ENCODE measurements at regions not wholly inside any gene's neighbourhood (a gene's known extent, or its start where the extent isn't known, plus 50 kb on each side); places are given as distances from the start of the nearest gene placed in this dataset.

GRCh38 chr2:138190999-138191398 lies 226.7 kb downstream of the HNMT start:
- no peak overlapping the region for H3K4me2 ChIP-seq (ENCODE audit: insufficient read depth, low read length)
- no peak overlapping the region for H3K9ac ChIP-seq (replicated peaks; ENCODE audit: extremely low read depth, insufficient read depth, low read length)
- intact Hi-C loops (cut with micrococcal nuclease): no loop called here
- CTCF ChIA-PET: interaction anchor here (1.0 kb wide), 2 partner anchors 11 to 427 kb away, joined by 3 to 5 read pairs; no protein-coding TSS in a partner anchor
- H3K4me3 ChIP-seq (replicated peaks in 1 of 3; ENCODE audit: insufficient read depth in 1 of 3, low read depth in 1 of 3, low read length in 3 of 3): no peak overlapping the region
- dilution Hi-C loops (cut with MboI; ENCODE audit: extremely low pct_ligation_motif_present, low sequenced_read_pairs): no loop called here
- H2AFZ ChIP-seq (ENCODE audit: low read depth, low read length): no peak overlapping the region
- BruUV-seq (replicated peaks): no TSS peak
- H3K27ac ChIP-seq (ENCODE audit: insufficient read depth, low read depth, low read length): no peak overlapping the region
- no peaks in the 10 kb centered on the region for H3K9me1 ChIP-seq (replicated peaks; ENCODE audit: control insufficient read depth, extremely low read depth, insufficient read depth, low read length)
- DNase-seq (ENCODE audit: low read depth, low spot score): no peak
- no peaks in the 10 kb centered on the region for H3K36me3 ChIP-seq (ENCODE audit: control insufficient read depth in 2 of 2, extremely low read depth in 1 of 2, insufficient read depth in 2 of 2, low read length in 2 of 2)
- H3K4me1 ChIP-seq (ENCODE audit: control insufficient read depth, extremely low read depth, insufficient read depth, low read length): no peaks in the 10 kb centered on the region
- POLR2A ChIA-PET: no interaction called here
- FAIRE-seq: no peak
- no peak for TF ChIP-seq GATA2 (IDR thresholded peaks at IDR 0.05; ENCODE audit: insufficient read depth, insufficient read length, low read depth, low read length)
- no peak for TF ChIP-seq JUN (IDR thresholded peaks at IDR 0.05; ENCODE audit: borderline replicate concordance, insufficient read depth, insufficient read length, low read depth)
- TF ChIP-seq CTCF (IDR thresholded peaks at IDR 0.05; ENCODE audit: extremely low read depth in 1 of 2, insufficient read depth in 1 of 2, low read depth in 1 of 2, low read length in 2 of 2): no peak
- TF ChIP-seq MAX (IDR thresholded peaks at IDR 0.05; ENCODE audit: insufficient read depth, insufficient read length): no peak
- no peak for TF ChIP-seq POLR2AphosphoS5 (IDR thresholded peaks at IDR 0.05; ENCODE audit: insufficient read depth, low read depth, low read length)
- TF ChIP-seq FOS (IDR thresholded peaks at IDR 0.05; ENCODE audit: borderline replicate concordance, insufficient read depth, low read length): no peak
- TF ChIP-seq POLR2A (IDR thresholded peaks at IDR 0.05; ENCODE audit: low read depth, low read length): no peak
- TF ChIP-seq EZH2 (IDR thresholded peaks at IDR 0.05; ENCODE audit: borderline replicate concordance, low read depth, low read length, severe bottlenecking): no peak
- no peak for TF ChIP-seq MYC (IDR thresholded peaks at IDR 0.05; ENCODE audit: low read depth, low read length)
- H3K9me3 ChIP-seq (replicated peaks; ENCODE audit: control insufficient read depth, insufficient read depth, low read length): no peaks in the 10 kb centered on the region
- H4K20me1 ChIP-seq (replicated peaks; ENCODE audit: control insufficient read depth, extremely low read depth, insufficient read depth, low read length): no peaks in the 10 kb centered on the region
- H3K79me2 ChIP-seq (ENCODE audit: control insufficient read depth, insufficient read depth, low read length): no peaks in the 10 kb centered on the region
- H3K27me3 ChIP-seq (ENCODE audit: control insufficient read depth in 2 of 2, insufficient read depth in 2 of 2, low read length in 2 of 2): no peaks in the 10 kb centered on the region

Data from endothelial cell of umbilical vein (primary cell).